GM23248 (cell line): ENCODE measurements at regions not wholly inside any gene's neighbourhood (a gene's known extent, or its start where the extent isn't known, plus 50 kb on each side); places are given as distances from the start of the nearest gene placed in this dataset.

Source experiments
- DNase-seq: peaks from one replicate; pipeline ENCODE4 v3.0.0-alpha.2; 2015
- H2AFZ ChIP-seq: fragments of 200-600 bp; sonication (generic); 2 replicates; pipeline ENCODE4 v1.6.1; 2016; ENCODE audit warnings: antibody characterized with exemption
- H3F3A ChIP-seq: fragments of 200-600 bp; sonication (generic); 2 replicates; pipeline ENCODE4 v1.6.1; 2016; ENCODE audit warnings: mild to moderate bottlenecking, antibody characterized with exemption, mixed run types; ENCODE audit not compliant: insufficient read depth
- H3K27ac ChIP-seq: fragments of 200-600 bp; sonication (generic); 2 replicates; pipeline ENCODE4 v1.5.1; 2016; ENCODE audit warnings: mild to moderate bottlenecking
- H3K27me3 ChIP-seq: fragments of 200-600 bp; sonication (generic); replicated peaks from 2 replicates; pipeline ENCODE4 v1.6.1; 2016; ENCODE audit warnings: mild to moderate bottlenecking; ENCODE audit not compliant: insufficient read depth
- H3K36me3 ChIP-seq: fragments of 200-600 bp; sonication (generic); 2 replicates; pipeline ENCODE4 v1.6.1; 2016; ENCODE audit warnings: low read depth, mild to moderate bottlenecking
- H3K4me1 ChIP-seq: fragments of 200-600 bp; sonication (generic); 2 replicates; pipeline ENCODE4 v1.6.1; 2016; ENCODE audit warnings: mild to moderate bottlenecking; ENCODE audit not compliant: insufficient read depth
- H3K4me2 ChIP-seq: fragments of 200-600 bp; sonication (generic); one replicate; pipeline ENCODE4 v1.6.1; 2016; ENCODE audit warnings: mild to moderate bottlenecking; ENCODE audit not compliant: unreplicated experiment
- H3K4me3 ChIP-seq: fragments of 200-600 bp; sonication (generic); 2 replicates; pipeline ENCODE4 v1.5.1; 2016; ENCODE audit warnings: mild to moderate bottlenecking
- H3K79me2 ChIP-seq: fragments of 200-600 bp; sonication (generic); 2 replicates; pipeline ENCODE4 v1.6.1; 2016; ENCODE audit warnings: mild to moderate bottlenecking; ENCODE audit not compliant: insufficient read depth
- H3K9ac ChIP-seq: fragments of 200-600 bp; sonication (generic); 2 replicates; pipeline ENCODE4 v1.6.1; 2016; ENCODE audit warnings: mild to moderate bottlenecking
- H3K9me2 ChIP-seq: fragments of 200-600 bp; sonication (generic); 2 replicates; pipeline ENCODE4 v1.6.1; 2016; ENCODE audit warnings: mixed run types, mild to moderate bottlenecking, moderate library complexity; ENCODE audit not compliant: insufficient read depth
- H3K9me3 ChIP-seq: fragments of 200-600 bp; sonication (generic); one replicate; pipeline ENCODE4 v1.6.1; 2017; ENCODE audit warnings: low read depth
- H4K20me1 ChIP-seq: fragments of 200-600 bp; sonication (generic); 2 replicates; pipeline ENCODE4 v1.6.0; 2016; ENCODE audit not compliant: insufficient read depth
- EZH2 ChIP-seq: fragments of 200-600 bp; sonication (generic); IDR thresholded peaks from 2 replicates; pipeline ENCODE4 v1.6.1; 2018; ENCODE audit warnings: antibody characterized with exemption, mild to moderate bottlenecking; ENCODE audit not compliant: insufficient read depth, poor library complexity, severe bottlenecking
- EZH2phosphoT487 ChIP-seq: fragments of 200-600 bp; sonication (generic); IDR thresholded peaks from 2 replicates; pipeline ENCODE4 v1.6.1; 2018; ENCODE audit warnings: antibody characterized with exemption, moderate library complexity, mild to moderate bottlenecking, low read depth; ENCODE audit not compliant: insufficient read depth
- WGBS, 2 experiments: methylation state at CpG; one replicate each; pipeline ENCODE4 v1.1.6; 2015 to 2017; ENCODE audit warnings: low lambda C conversion rate in 2 of 2, low coverage in 1 of 2; ENCODE audit errors: missing lambda C conversion rate in 2 of 2; 5-methylcytosine and 5-hydroxymethylcytosine counted together
- in situ Hi-C: fragments of 300-500 bp; cut with MboI; formaldehyde crosslinking; loops from 2 replicates; pipeline ENCODE4 v1.15.0; 2020

DNA sequence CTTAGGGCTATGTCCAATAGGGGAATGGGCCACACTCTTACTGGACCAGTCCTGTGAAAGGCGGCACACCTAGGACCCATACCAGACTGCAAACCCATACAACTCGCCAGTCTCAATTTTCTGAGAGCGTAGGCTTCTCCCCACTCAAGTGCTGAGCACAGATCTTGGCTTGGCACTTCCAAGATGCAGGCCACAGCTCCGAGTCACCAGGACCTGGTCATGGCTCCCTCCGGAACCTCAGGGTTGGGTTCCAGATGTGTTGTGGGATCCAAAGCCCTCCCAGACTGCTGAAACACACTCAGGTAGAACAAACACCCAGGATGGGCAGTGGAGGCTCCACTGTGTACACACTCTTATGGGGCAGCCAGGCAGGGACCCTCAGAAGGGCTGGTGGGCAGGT is 103.3 kb downstream of the TMEM144 start:
- DNase-seq, result peak; percentile 50

DNA sequence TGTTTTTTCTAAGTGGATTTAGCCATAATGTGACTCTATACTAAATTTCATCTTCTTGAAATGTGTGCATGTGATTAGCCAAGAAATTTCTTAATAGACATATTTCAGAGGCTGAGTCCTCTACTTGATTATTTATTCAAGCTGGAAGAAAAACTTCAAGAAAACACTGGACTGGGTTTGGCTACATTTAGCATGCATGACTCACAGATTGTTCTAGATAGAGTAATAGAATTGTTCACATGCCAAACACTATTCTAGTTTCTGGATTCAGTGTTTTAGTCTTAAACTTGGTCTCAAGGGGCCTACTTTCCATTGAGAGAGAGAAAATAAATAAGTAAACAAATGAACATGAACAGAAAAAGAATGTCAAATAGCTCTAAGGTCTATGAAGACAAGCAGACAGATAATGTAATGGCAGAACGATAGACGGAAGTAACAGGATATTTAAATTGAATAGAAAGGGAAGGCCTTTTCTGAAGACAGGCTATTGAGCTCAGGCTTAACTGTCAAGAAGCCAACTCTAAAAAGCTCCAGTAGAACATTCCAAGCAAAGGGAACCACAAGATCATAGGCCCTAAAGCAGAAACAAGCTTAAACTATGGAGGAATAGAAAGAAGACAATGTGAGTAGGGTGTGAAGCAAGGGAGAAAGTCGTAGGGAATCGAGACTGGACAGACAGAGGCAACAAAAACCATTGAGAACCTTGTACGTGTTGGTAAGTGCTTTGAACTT is 104.6 kb downstream of the TMEM144 start:
- Histone ChIP-seq H4K20me1 (no peaks in the 10 kb centered on the region), H3K27ac (peak overlapping the region; percentile 94), H3K9ac (peak overlapping the region; percentile 58), H3K4me2 (peak overlapping the region; percentile 63), H3K79me2 (no peaks in the 10 kb centered on the region), H2AFZ (peak overlapping the region; percentile 71), H3K27me3 (no peaks in the 10 kb centered on the region), H3K4me3 (peak overlapping the region; percentile 24; the same call in 1 of the 2 replicates), H3K9me2 (no peaks in the 10 kb centered on the region), H3F3A (peaks cover 48% of the 10 kb centered on the region), H3K4me1 (peaks cover 52% of the 10 kb centered on the region), H3K9me3 (no peaks in the 10 kb centered on the region), H3K36me3 (no peaks in the 10 kb centered on the region)
- in situ Hi-C loops, result no loop called here
- 20 to 24% methylated on average over 5 of the region's 5 CpGs for WGBS, 2 experiments
- peak; percentile 98 for DNase-seq
- TF ChIP-seq EZH2phosphoT487, result peak; percentile 94
- TF ChIP-seq EZH2, result no peak

More for the DNA sequence above, 103.3 kb downstream of the TMEM144 start:
- Histone ChIP-seq H3F3A (peaks cover 48% of the 10 kb centered on the region), H3K9me3 (no peaks in the 10 kb centered on the region), H3K79me2 (no peaks in the 10 kb centered on the region), H2AFZ (peak overlapping the region; percentile 71; the same call in 1 of the 2 replicates), H3K27me3 (no peaks in the 10 kb centered on the region), H4K20me1 (no peaks in the 10 kb centered on the region), H3K9ac (peak overlapping the region; percentile 58; the same call in 1 of the 2 replicates), H3K36me3 (no peaks in the 10 kb centered on the region), H3K4me2 (peak overlapping the region; percentile 63), H3K4me1 (peaks cover 52% of the 10 kb centered on the region), H3K27ac (peak overlapping the region; percentile 94), H3K9me2 (no peaks in the 10 kb centered on the region), H3K4me3 (no peak overlapping the region)
- TF ChIP-seq EZH2 (no peak), EZH2phosphoT487 (no peak)
- WGBS, 2 experiments, result 80 to 84% methylated on average over 5 of the region's 5 CpGs
- in situ Hi-C loops, result no loop called here

DNA sequence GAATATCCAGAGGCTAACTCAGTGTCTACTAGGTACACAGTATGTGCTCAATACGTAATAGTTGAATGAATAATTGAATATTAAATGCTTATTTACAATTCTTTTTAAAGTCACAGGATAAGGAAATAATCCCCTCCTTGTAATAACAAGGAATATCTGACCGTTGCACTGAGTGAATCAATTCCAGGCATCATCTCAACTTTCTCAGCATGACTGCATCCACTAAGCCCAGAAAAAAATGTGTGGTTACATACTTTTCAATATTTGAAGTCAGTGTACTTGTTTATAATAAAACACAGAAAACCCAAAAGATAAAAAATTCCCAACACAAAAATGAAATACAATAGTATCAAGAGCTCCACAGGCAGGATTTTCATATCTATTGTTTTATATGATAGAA is 105.4 kb downstream of the TMEM144 start:
- peaks cover 52% of the 10 kb centered on the region for H3K4me1 ChIP-seq
- DNase-seq, result peak; percentile 86
- TF ChIP-seq EZH2 (no peak), EZH2phosphoT487 (no peak)
- H3K9me2 ChIP-seq, result no peaks in the 10 kb centered on the region
- peak overlapping the region; percentile 57 for H3K9ac ChIP-seq
- H2AFZ ChIP-seq, result peak overlapping the region; percentile 40
- no peaks in the 10 kb centered on the region for H4K20me1 ChIP-seq
- H3K79me2 ChIP-seq, result no peaks in the 10 kb centered on the region
- H3K36me3 ChIP-seq, result no peaks in the 10 kb centered on the region
- peak overlapping the region; percentile 55 for H3K4me2 ChIP-seq
- in situ Hi-C loops, result no loop called here
- H3K9me3 ChIP-seq, result no peaks in the 10 kb centered on the region
- H3K4me3 ChIP-seq, result peak overlapping the region; percentile 24
- H3K27me3 ChIP-seq, result no peaks in the 10 kb centered on the region
- peak overlapping the region; percentile 92 for H3K27ac ChIP-seq
- peaks cover 48% of the 10 kb centered on the region for H3F3A ChIP-seq
- 4 to 9% methylated on average over 2 of the region's 2 CpGs for WGBS, 2 experiments

GRCh38 chr4:158316264-158316663 is 106.0 kb downstream of the TMEM144 start:
- Histone ChIP-seq H3K4me1 (peaks cover 52% of the 10 kb centered on the region), H3K79me2 (no peaks in the 10 kb centered on the region), H3K27ac (peak overlapping the region; percentile 92), H3K36me3 (no peaks in the 10 kb centered on the region), H3K27me3 (no peaks in the 10 kb centered on the region), H3F3A (peaks cover 48% of the 10 kb centered on the region), H4K20me1 (no peaks in the 10 kb centered on the region), H3K9ac (peak overlapping the region; percentile 57), H3K9me2 (no peaks in the 10 kb centered on the region), H3K4me3 (peak overlapping the region; percentile 10), H3K4me2 (peak overlapping the region; percentile 55), H2AFZ (peak overlapping the region; percentile 40), H3K9me3 (no peaks in the 10 kb centered on the region)
- 24 to 46% methylated on average over 1 of the region's 1 CpG for WGBS, 2 experiments
- peak; percentile 51 for DNase-seq
- no peak for TF ChIP-seq EZH2phosphoT487
- no peak for TF ChIP-seq EZH2
- in situ Hi-C loops, result no loop called here
